K562 (cell line): ENCODE measurements at regions not wholly inside any gene's neighbourhood (a gene's known extent, or its start where the extent isn't known, plus 50 kb on each side); places are given as distances from the start of the nearest gene placed in this dataset.

ENCODE experiments used
- BCLAF1 ChIP-seq, 2 experiments: fragments of 450-650 bp in 1 of 2; IDR thresholded peaks; 2 replicates each; pipeline ENCODE4 v1.6.1; 2011 to 2017; ENCODE audit warnings: low read depth in 2 of 2, antibody characterized with exemption in 1 of 2, borderline replicate concordance in 1 of 2, low read length in 1 of 2, mild to moderate bottlenecking in 1 of 2, mixed read lengths in 1 of 2; ENCODE audit not compliant: control insufficient read depth in 1 of 2
- FOXJ3 ChIP-seq: sonication (generic); formaldehyde crosslinking; IDR thresholded peaks from 2 replicates; pipeline ENCODE4 v1.4.0; 2020; ENCODE audit warnings: mild to moderate bottlenecking, missing genetic modification reagents
- L3MBTL2 ChIP-seq: fragments of 450-650 bp; IDR thresholded peaks from 2 replicates; pipeline ENCODE4 v1.6.1; 2016; ENCODE audit warnings: mild to moderate bottlenecking, moderate library complexity
- NUFIP1 ChIP-seq: fragments of 450-650 bp; IDR thresholded peaks from 2 replicates; pipeline ENCODE4 v1.6.1; 2018; ENCODE audit not compliant: partially characterized antibody
- PHB ChIP-seq: fragments of 250-450 bp; sonication (Bioruptor Pico); IDR thresholded peaks from 2 replicates; pipeline ENCODE4 v1.5.0; 2021
- PHF21A ChIP-seq: fragments of 450-650 bp; IDR thresholded peaks from 2 replicates; pipeline ENCODE4 v1.6.1; 2017; ENCODE audit warnings: low read depth, borderline replicate concordance
- RBBP5 ChIP-seq: fragments of 200-600 bp; sonication (generic); IDR thresholded peaks from 2 replicates; pipeline ENCODE4 v1.6.1; 2012; ENCODE audit warnings: borderline replicate concordance, mild to moderate bottlenecking, low read length, control low read depth, inconsistent platforms; ENCODE audit not compliant: insufficient read depth, poor library complexity, severe bottlenecking
- RHOXF2B ChIP-seq: fragments of 250-450 bp; sonication (Bioruptor Pico); conservative IDR thresholded peaks from 2 replicates; pipeline ENCODE4 v1.5.1; 2021
- SAP30 ChIP-seq: fragments of 200-600 bp; sonication (generic); IDR thresholded peaks from 2 replicates; pipeline ENCODE4 v1.6.1; 2012; ENCODE audit warnings: borderline replicate concordance, low read depth, mild to moderate bottlenecking, moderate library complexity, low read length, control low read depth, inconsistent platforms; ENCODE audit not compliant: insufficient read depth, poor library complexity, severe bottlenecking
- SIN3A ChIP-seq, 2 experiments: fragments of 150-350 bp in 1 of 2; IDR thresholded peaks; 2 replicates each; pipeline ENCODE4 v1.6.1; 2011 to 2016; ENCODE audit warnings: borderline replicate concordance in 2 of 2, low read depth in 2 of 2, low read length in 2 of 2, mild to moderate bottlenecking in 2 of 2, moderate library complexity in 2 of 2; ENCODE audit not compliant: control insufficient read depth in 1 of 2
- U2AF2 ChIP-seq: fragments of 200-400 bp; formaldehyde crosslinking; optimal IDR thresholded peaks from 2 replicates; pipeline ENCODE3; 2017; ENCODE audit warnings: low read depth, mild to moderate bottlenecking, low read length
- ZC3H11A ChIP-seq: IDR thresholded peaks from 2 replicates; pipeline ENCODE4 v1.6.1; 2012; ENCODE audit warnings: low read depth, low read length, improper control_type of control experiment
- ZNF316 ChIP-seq: fragments of 450-650 bp; IDR thresholded peaks from 2 replicates; pipeline ENCODE4 v1.6.1; 2016
- ZNF512 ChIP-seq: IDR thresholded peaks from 2 replicates; pipeline ENCODE4 v1.6.1; 2016; ENCODE audit warnings: missing genetic modification characterization, missing compliant biosample characterization
- TF ChIP-seq, protein P1 (sequence below): fragments of 450-650 bp; IDR thresholded peaks from 2 replicates; pipeline ENCODE4 v1.6.1; 2016
- TF ChIP-seq, protein P2 (sequence below), 2 experiments: fragments of 450-650 bp; conservative IDR thresholded peaks; 2 replicates each; pipeline ENCODE4 v1.6.1; 2017; ENCODE audit warnings: mild to moderate bottlenecking in 2 of 2, moderate library complexity in 2 of 2
- TF ChIP-seq, protein P3 (sequence below): sonication (generic); formaldehyde crosslinking; IDR thresholded peaks from 2 replicates; pipeline ENCODE4 v1.8.0; 2022; ENCODE audit warnings: missing genetic modification reagents, mild to moderate bottlenecking, borderline replicate concordance

- TF ChIP-seq, protein P1, sequence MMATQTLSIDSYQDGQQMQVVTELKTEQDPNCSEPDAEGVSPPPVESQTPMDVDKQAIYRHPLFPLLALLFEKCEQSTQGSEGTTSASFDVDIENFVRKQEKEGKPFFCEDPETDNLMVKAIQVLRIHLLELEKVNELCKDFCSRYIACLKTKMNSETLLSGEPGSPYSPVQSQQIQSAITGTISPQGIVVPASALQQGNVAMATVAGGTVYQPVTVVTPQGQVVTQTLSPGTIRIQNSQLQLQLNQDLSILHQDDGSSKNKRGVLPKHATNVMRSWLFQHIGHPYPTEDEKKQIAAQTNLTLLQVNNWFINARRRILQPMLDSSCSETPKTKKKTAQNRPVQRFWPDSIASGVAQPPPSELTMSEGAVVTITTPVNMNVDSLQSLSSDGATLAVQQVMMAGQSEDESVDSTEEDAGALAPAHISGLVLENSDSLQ, result peak; percentile 81
- TF ChIP-seq SAP30, result peak; percentile 7
- TF ChIP-seq ZNF512 (tag), result no peak
- TF ChIP-seq PHF21A, result 0 out of 2 replicates have a peak, but pooled peaks have one; percentile 11
- no peak for TF ChIP-seq SIN3A (IDR thresholded peaks at IDR 0.05; ENCODE audit: borderline replicate concordance in 2 of 2, control insufficient read depth in 1 of 2, low read depth in 2 of 2, low read length in 2 of 2)
- TF ChIP-seq, protein P2, sequence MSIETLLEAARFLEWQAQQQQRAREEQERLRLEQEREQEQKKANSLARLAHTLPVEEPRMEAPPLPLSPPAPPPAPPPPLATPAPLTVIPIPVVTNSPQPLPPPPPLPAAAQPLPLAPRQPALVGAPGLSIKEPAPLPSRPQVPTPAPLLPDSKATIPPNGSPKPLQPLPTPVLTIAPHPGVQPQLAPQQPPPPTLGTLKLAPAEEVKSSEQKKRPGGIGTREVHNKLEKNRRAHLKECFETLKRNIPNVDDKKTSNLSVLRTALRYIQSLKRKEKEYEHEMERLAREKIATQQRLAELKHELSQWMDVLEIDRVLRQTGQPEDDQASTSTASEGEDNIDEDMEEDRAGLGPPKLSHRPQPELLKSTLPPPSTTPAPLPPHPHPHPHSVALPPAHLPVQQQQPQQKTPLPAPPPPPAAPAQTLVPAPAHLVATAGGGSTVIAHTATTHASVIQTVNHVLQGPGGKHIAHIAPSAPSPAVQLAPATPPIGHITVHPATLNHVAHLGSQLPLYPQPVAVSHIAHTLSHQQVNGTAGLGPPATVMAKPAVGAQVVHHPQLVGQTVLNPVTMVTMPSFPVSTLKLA (conservative IDR thresholded peaks at IDR 0.05), result 0 out of 4 replicates have a peak, but pooled peaks of 1 of the 2 experiments have one; percentile 46
- no peak for TF ChIP-seq PHB (CRISPR knock-in tag)
- TF ChIP-seq FOXJ3 (CRISPR knock-in tag), result no peak
- TF ChIP-seq U2AF2, result no peak
- no peak for TF ChIP-seq BCLAF1 (IDR thresholded peaks at IDR 0.05; ENCODE audit: borderline replicate concordance in 1 of 2, control insufficient read depth in 1 of 2, low read depth in 2 of 2, low read length in 1 of 2)
- TF ChIP-seq NUFIP1, result no peak
- TF ChIP-seq RHOXF2B, result no peak
- TF ChIP-seq ZC3H11A, result no peak
- TF ChIP-seq L3MBTL2, result 0 out of 2 replicates have a peak, but pooled peaks have one; percentile 19
- no peak for TF ChIP-seq ZNF316
- TF ChIP-seq, protein P3, sequence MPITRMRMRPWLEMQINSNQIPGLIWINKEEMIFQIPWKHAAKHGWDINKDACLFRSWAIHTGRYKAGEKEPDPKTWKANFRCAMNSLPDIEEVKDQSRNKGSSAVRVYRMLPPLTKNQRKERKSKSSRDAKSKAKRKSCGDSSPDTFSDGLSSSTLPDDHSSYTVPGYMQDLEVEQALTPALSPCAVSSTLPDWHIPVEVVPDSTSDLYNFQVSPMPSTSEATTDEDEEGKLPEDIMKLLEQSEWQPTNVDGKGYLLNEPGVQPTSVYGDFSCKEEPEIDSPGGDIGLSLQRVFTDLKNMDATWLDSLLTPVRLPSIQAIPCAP (CRISPR knock-in tag), result no peak
- TF ChIP-seq RBBP5, result peak; percentile 57
Observed at GRCh38 chr7:140230861-140231770, 54.3 kb upstream of the KDM7A start (continued).
